Activated CD4-positive, alpha-beta T cell treated with anti-CD3 and anti-CD28 coated beads for 36 hours (primary cell): ENCODE measurements at regions not wholly inside any gene's neighbourhood (a gene's known extent, or its start where the extent isn't known, plus 50 kb on each side); places are given as distances from the start of the nearest gene placed in this dataset.
"Not testable (repeated sequence)": the region's sequence is repeated elsewhere in the genome, so short reads cannot be mapped to it uniquely, and the experiment has no call there.

ENCODE experiments used
- ATAC-seq: fragments of 200-7000 bp; cut with Tn5 transposase; one replicate; pipeline ENCODE4 v1.10.0; 2021; ENCODE audit warnings: mild to moderate bottlenecking, moderate library complexity
- CTCF ChIA-PET: fragments of 350-600 bp; sonication (Branson Sonifier 250); formaldehyde crosslinking; loops from one replicate; lab custom pipeline; 2021; ENCODE audit warnings: antibody characterized with exemption; lab: Charles Lee
- POLR2A ChIA-PET: fragments of 350-600 bp; sonication (Branson Sonifier 250); formaldehyde crosslinking; loops from one replicate; lab custom pipeline; 2021; ENCODE audit warnings: antibody characterized with exemption, inconsistent platforms; lab: Charles Lee
- DNase-seq: peaks from one replicate; pipeline ENCODE4 v3.0.0-alpha.2; 2020
- H3K27ac Mint-ChIP-seq: one replicate; pipeline ENCODE4 v1.8.0; 2021; ENCODE audit warnings: mixed read lengths
- H3K27me3 Mint-ChIP-seq: one replicate; pipeline ENCODE4 v1.8.0; 2021; ENCODE audit warnings: mixed read lengths
- H3K36me3 Mint-ChIP-seq: one replicate; pipeline ENCODE4 v1.8.0; 2021; ENCODE audit warnings: low read depth, mixed read lengths
- H3K4me1 Mint-ChIP-seq: one replicate; pipeline ENCODE4 v1.8.0; 2021; ENCODE audit warnings: mixed read lengths
- H3K4me3 Mint-ChIP-seq: one replicate; pipeline ENCODE4 v1.8.0; 2021; ENCODE audit warnings: mild to moderate bottlenecking, moderate library complexity, mixed read lengths
- H3K9me3 Mint-ChIP-seq: one replicate; pipeline ENCODE4 v1.8.0; 2021; ENCODE audit warnings: low read depth, mixed read lengths
- intact Hi-C, 2 experiments: fragments of 100-400 bp; cut with DNase I in 1 of 2; cut with micrococcal nuclease in 1 of 2; formaldehyde crosslinking; loops; one replicate each; pipeline versions ENCODE4 v1.14.2 to v1.15.1; 2022 to 2024; cut with DNase I, micrococcal nuclease

- no peak overlapping the region for H3K4me3 Mint-ChIP-seq
Measured at GRCh38 chr7:97305589-97305988, 188.1 kb downstream of the SDHAF3 start.

GRCh38 chr7:97307521-97308108, 190.1 kb downstream of the SDHAF3 start:
- H3K4me3 Mint-ChIP-seq, result no peak overlapping the region
- intact Hi-C loops, result no loop called here
- no peaks in the 10 kb centered on the region for H3K36me3 Mint-ChIP-seq
- DNase-seq (no peak), ATAC-seq (no peak)
- no peaks in the 10 kb centered on the region for H3K4me1 Mint-ChIP-seq
- H3K27me3 Mint-ChIP-seq, result peaks cover 4% of the 10 kb centered on the region
- peaks cover 2% of the 10 kb centered on the region for H3K9me3 Mint-ChIP-seq
- CTCF ChIA-PET, result no interaction called here
- POLR2A ChIA-PET, result no interaction called here
- no peak overlapping the region for H3K27ac Mint-ChIP-seq

More at GRCh38 chr7:97305589-97305988, 188.1 kb downstream of the SDHAF3 start:
- H3K27ac Mint-ChIP-seq, result no peak overlapping the region
- H3K36me3 Mint-ChIP-seq, result no peaks in the 10 kb centered on the region
- ATAC-seq, result no peak
- DNase-seq, result no peak
- peaks cover 2% of the 10 kb centered on the region for H3K9me3 Mint-ChIP-seq
- no peaks in the 10 kb centered on the region for H3K4me1 Mint-ChIP-seq
- POLR2A ChIA-PET, result no interaction called here
- H3K27me3 Mint-ChIP-seq, result peaks cover 4% of the 10 kb centered on the region
- intact Hi-C loops, result no loop called here
- CTCF ChIA-PET, result no interaction called here

GRCh38 chr7:97313900-97314299, 196.4 kb downstream of the SDHAF3 start:
- CTCF ChIA-PET, result interaction anchor here (0.6 kb wide), 1 partner anchor 13 kb away, joined by 3 read pairs; no protein-coding TSS in a partner anchor
- no peaks in the 10 kb centered on the region for H3K4me1 Mint-ChIP-seq
- no peak for DNase-seq
- POLR2A ChIA-PET, result no interaction called here
- no peaks in the 10 kb centered on the region for H3K36me3 Mint-ChIP-seq
- no peak overlapping the region for H3K4me3 Mint-ChIP-seq
- no peak overlapping the region for H3K27ac Mint-ChIP-seq
- peaks cover 2% of the 10 kb centered on the region for H3K9me3 Mint-ChIP-seq
- H3K27me3 Mint-ChIP-seq, result no peaks in the 10 kb centered on the region
- ATAC-seq, result no peak
- intact Hi-C loops, result no loop called here

GRCh38 chr7:97317575-97317974, 200.1 kb downstream of the SDHAF3 start:
- Mint-ChIP-seq H3K9me3 (no peaks in the 10 kb centered on the region), H3K4me3 (no peak overlapping the region), H3K36me3 (no peaks in the 10 kb centered on the region), H3K27me3 (no peaks in the 10 kb centered on the region), H3K4me1 (no peaks in the 10 kb centered on the region), H3K27ac (no peak overlapping the region)
- no peak for ATAC-seq
- intact Hi-C loops, result no loop called here
- DNase-seq, result no peak
- ChIA-PET POLR2A (no interaction called here), CTCF (no interaction called here)

DNA sequence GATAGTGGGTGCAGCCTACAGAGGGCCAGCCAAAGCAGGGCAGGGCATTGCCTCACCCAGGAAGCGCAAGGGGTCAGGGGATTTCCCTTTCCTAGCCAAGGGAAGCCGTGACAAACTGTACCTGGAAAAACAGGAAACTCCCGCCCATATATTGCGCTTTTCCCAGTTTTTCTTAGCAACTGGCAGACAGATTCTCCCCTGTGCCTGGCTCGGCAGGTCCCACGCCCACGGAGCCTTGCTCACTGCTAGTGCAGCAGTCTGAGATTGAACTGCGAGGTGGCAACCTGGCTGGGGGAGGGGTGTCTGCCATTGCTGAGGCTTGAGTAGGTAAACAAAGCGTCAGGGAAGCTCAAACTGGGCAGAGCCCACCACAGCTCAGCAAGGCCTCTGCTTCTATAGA, 212.4 kb downstream of the SDHAF3 start:
- H3K36me3 Mint-ChIP-seq, H3K27me3 Mint-ChIP-seq, H3K4me1 Mint-ChIP-seq, ATAC-seq, H3K27ac Mint-ChIP-seq, intact Hi-C loops, DNase-seq, CTCF ChIA-PET, H3K9me3 Mint-ChIP-seq, H3K4me3 Mint-ChIP-seq, POLR2A ChIA-PET: not testable (repeated sequence)

GRCh38 chr7:97337849-97338248, 220.4 kb downstream of the SDHAF3 start:
- CTCF ChIA-PET, result no interaction called here
- POLR2A ChIA-PET, result no interaction called here
- ATAC-seq (no peak), DNase-seq (no peak)
- Mint-ChIP-seq H3K27ac (no peak overlapping the region), H3K9me3 (peaks cover 5% of the 10 kb centered on the region), H3K4me3 (no peak overlapping the region), H3K27me3 (no peaks in the 10 kb centered on the region), H3K4me1 (no peaks in the 10 kb centered on the region), H3K36me3 (no peaks in the 10 kb centered on the region)
- intact Hi-C loops, result no loop called here

DNA sequence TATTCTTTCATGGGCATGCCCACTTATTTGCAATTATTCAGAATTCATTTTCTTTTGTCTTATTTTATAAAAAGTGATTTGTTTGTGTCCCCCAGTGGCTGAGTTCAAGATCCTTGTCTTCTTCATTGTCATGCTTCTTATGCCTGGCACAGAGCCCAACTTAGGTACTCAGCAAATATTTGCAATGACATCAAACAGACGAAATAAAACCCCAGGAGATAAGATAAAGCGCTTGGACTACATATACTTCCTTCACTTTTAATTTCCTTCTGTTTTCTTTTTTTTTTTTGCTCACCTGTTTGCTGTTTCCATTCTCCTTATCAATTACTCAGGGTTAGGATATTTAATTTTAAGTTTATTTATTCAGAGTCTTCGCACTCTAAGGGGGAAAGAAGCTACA, 225.0 kb downstream of the SDHAF3 start:
- no peaks in the 10 kb centered on the region for H3K27me3 Mint-ChIP-seq
- intact Hi-C loops, result no loop called here
- ChIA-PET POLR2A (no interaction called here), CTCF (no interaction called here)
- ATAC-seq (no peak), DNase-seq (no peak)
- H3K4me3 Mint-ChIP-seq, result no peak overlapping the region
- H3K27ac Mint-ChIP-seq, result no peak overlapping the region
- no peaks in the 10 kb centered on the region for H3K4me1 Mint-ChIP-seq
- H3K9me3 Mint-ChIP-seq, result peaks cover 4% of the 10 kb centered on the region
- no peaks in the 10 kb centered on the region for H3K36me3 Mint-ChIP-seq

GRCh38 chr7:97346349-97346748, 228.9 kb downstream of the SDHAF3 start:
- intact Hi-C loops, result no loop called here
- no peak for DNase-seq
- Mint-ChIP-seq H3K27me3 (no peaks in the 10 kb centered on the region), H3K9me3 (no peaks in the 10 kb centered on the region), H3K36me3 (no peaks in the 10 kb centered on the region), H3K27ac (no peak overlapping the region), H3K4me3 (no peak overlapping the region), H3K4me1 (no peaks in the 10 kb centered on the region)
- ATAC-seq, result no peak
- ChIA-PET CTCF (no interaction called here), POLR2A (no interaction called here)

DNA sequence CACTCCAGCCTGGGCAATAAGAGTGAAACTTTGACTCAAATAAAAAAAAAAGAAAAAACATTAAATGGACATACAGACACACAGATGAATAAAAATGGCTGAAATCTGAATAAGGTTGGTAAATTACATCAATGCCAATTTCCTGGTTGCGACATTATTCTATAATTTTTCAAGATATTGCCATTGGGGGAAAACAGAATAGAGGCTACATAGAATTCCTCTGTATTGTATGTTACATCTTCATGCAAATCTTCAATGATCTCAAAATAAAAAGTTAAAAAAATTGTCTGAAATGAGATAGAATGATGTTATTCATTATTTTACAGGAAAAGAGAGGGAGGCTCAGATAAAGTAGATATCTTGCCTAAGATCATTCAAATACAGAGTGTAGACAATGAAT, 234.0 kb downstream of the SDHAF3 start:
- Mint-ChIP-seq H3K4me1 (no peaks in the 10 kb centered on the region), H3K4me3 (no peak overlapping the region), H3K36me3 (no peaks in the 10 kb centered on the region), H3K27ac (no peak overlapping the region), H3K9me3 (peaks cover 6% of the 10 kb centered on the region), H3K27me3 (no peaks in the 10 kb centered on the region)
- ATAC-seq (no peak), DNase-seq (no peak)
- ChIA-PET POLR2A (no interaction called here), CTCF (no interaction called here)
- intact Hi-C loops, result no loop called here

- ATAC-seq, result no peak
- no peak overlapping the region for H3K4me3 Mint-ChIP-seq
- POLR2A ChIA-PET, result no interaction called here
Measured at GRCh38 chr7:97357459-97357858, 240.0 kb downstream of the SDHAF3 start.

DNA sequence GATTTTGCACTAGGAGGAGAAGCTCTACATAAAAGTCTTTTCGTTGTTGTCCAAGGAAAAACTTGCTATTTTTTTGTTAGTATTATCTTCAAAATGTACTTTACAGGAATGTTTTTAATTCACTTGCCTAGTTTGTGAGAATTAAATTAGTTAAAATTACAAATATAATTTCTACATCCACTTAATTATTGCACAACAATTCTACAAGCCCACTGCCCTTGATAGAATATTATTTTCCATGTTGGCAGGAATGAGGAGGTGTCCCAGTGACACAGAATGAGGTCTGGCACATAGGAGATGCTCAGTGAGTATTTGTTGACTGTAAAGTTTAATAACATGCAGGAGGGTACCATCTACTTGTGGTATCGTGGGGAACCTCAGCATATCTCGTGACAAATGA, 255.4 kb downstream of the SDHAF3 start:
- CTCF ChIA-PET, result interaction anchor here (1.3 kb wide), 1 partner anchor 9 kb away, joined by 3 read pairs; no protein-coding TSS in a partner anchor
- POLR2A ChIA-PET, result no interaction called here
- no peaks in the 10 kb centered on the region for H3K27me3 Mint-ChIP-seq
- ATAC-seq, result no peak
- intact Hi-C loops, result no loop called here
- no peak for DNase-seq
- no peaks in the 10 kb centered on the region for H3K9me3 Mint-ChIP-seq
- H3K36me3 Mint-ChIP-seq, result no peaks in the 10 kb centered on the region
- H3K27ac Mint-ChIP-seq, result no peak overlapping the region
- H3K4me1 Mint-ChIP-seq, result no peaks in the 10 kb centered on the region
- H3K4me3 Mint-ChIP-seq, result no peak overlapping the region

More at GRCh38 chr7:97357459-97357858, 240.0 kb downstream of the SDHAF3 start:
- CTCF ChIA-PET, result no interaction called here
- no peak for DNase-seq
- H3K36me3 Mint-ChIP-seq, result no peaks in the 10 kb centered on the region
- H3K27ac Mint-ChIP-seq, result no peak overlapping the region
- peaks cover 6% of the 10 kb centered on the region for H3K9me3 Mint-ChIP-seq
- intact Hi-C loops, result no loop called here
- H3K4me1 Mint-ChIP-seq, result no peaks in the 10 kb centered on the region
- peaks cover 2% of the 10 kb centered on the region for H3K27me3 Mint-ChIP-seq

DNA sequence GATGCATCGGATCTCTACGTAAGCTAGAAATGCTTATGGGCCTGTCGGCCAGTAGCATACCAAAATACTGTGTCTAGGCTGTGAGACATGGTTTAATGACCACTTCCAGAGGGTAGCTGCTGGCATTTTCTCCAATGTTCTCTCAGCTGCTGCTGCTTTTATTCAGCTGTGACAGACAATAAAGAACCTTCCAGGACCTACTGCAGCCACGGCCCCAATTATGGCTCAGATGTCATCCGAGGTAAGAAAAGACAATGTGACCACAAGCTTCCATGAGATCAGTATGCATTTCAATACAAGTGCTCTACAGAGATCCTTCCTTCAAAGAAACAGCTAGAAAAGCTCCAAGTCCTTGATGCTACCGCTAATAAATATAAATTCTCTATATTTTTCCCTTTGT, 256.2 kb downstream of the SDHAF3 start:
- CTCF ChIA-PET, result interaction anchor here (1.3 kb wide), 1 partner anchor 8 kb away, joined by 3 read pairs; no protein-coding TSS in a partner anchor
- H3K9me3 Mint-ChIP-seq, result no peaks in the 10 kb centered on the region
- POLR2A ChIA-PET, result no interaction called here
- no peaks in the 10 kb centered on the region for H3K27me3 Mint-ChIP-seq
- H3K36me3 Mint-ChIP-seq, result no peaks in the 10 kb centered on the region
- ATAC-seq, result no peak
- intact Hi-C loops, result no loop called here
- no peak for DNase-seq
- no peaks in the 10 kb centered on the region for H3K4me1 Mint-ChIP-seq
- H3K27ac Mint-ChIP-seq, result no peak overlapping the region
- no peak overlapping the region for H3K4me3 Mint-ChIP-seq
